Right cardiac atrium (tissue), 5 donors: ENCODE measurements at regions not wholly inside any gene's neighbourhood (a gene's known extent, or its start where the extent isn't known, plus 50 kb on each side); places are given as distances from the start of the nearest gene placed in this dataset.

Experiments
- ATAC-seq, 2 donors: fragments of 200-7000 bp; cut with Tn5 transposase; one replicate each; pipeline versions ENCODE4 v1.8.0 to v1.9.1; 2020; ENCODE audit warnings: moderate library complexity in 2 of 2, mild to moderate bottlenecking in 1 of 2
- DNase-seq, 3 donors: peaks; one replicate each; pipeline ENCODE4 v3.0.0-alpha.2; 2020
- H3K27ac ChIP-seq: one replicate; pipeline ENCODE4 v1.5.1; 2013; ENCODE audit warnings: mild to moderate bottlenecking, low read length, control low read depth, moderate library complexity
- H3K27me3 ChIP-seq: one replicate; pipeline ENCODE4 v1.6.1; 2013; ENCODE audit not compliant: control insufficient read depth, insufficient read depth
- H3K4me1 ChIP-seq: one replicate; pipeline ENCODE4 v1.6.1; 2013; ENCODE audit warnings: low read length; ENCODE audit not compliant: control insufficient read depth, insufficient read depth
- H3K4me3 ChIP-seq: one replicate; pipeline ENCODE4 v1.5.1; 2013; ENCODE audit warnings: low read length, control low read depth
- H3K9me3 ChIP-seq: one replicate; pipeline ENCODE4 v1.6.1; 2013; ENCODE audit warnings: low read length; ENCODE audit not compliant: control insufficient read depth
- WGBS: extraction: QIAGEN DNeasy Blood & Tissue Kit; methylation state at CpG from one replicate; pipeline ENCODE4 v1.1.7; 2013; 5-methylcytosine and 5-hydroxymethylcytosine counted together
- intact Hi-C, 4 donors: fragments of 100-400 bp; cut with DNase I; formaldehyde crosslinking; loops; one replicate each; pipeline versions ENCODE4 v1.11.0 to v1.14.0; 2022 to 2023
- donor health status: healthy with polysubstance abuse.
- donor health status: DM: no; HTN: yes; CAD: no.
- donor health status: DM: no; HTN: no; CAD: no.
- donor health status: DM: no; HTN: yes; CAD: no; lungs with severe emphysema.
- donor health status: DM: yes; HTN: yes; CAD: no.

- 96% methylated on average over 4 of the region's 4 CpGs for WGBS
- intact Hi-C loops = loop anchor here in 1 of 4 donors (10.0 kb wide), 1 partner anchor 150 kb away; no protein-coding TSS in a partner anchor
- no peaks in the 10 kb centered on the region for H3K9me3 ChIP-seq
- ATAC-seq = no peak
- H3K27ac ChIP-seq = no peak overlapping the region
- no peaks in the 10 kb centered on the region for H3K27me3 ChIP-seq
- no peak overlapping the region for H3K4me3 ChIP-seq
- H3K4me1 ChIP-seq = no peaks in the 10 kb centered on the region
- no peak for DNase-seq
Measured at GRCh38 chr10:31604646-31605170, 285.7 kb downstream of the ZEB1 start.

DNA sequence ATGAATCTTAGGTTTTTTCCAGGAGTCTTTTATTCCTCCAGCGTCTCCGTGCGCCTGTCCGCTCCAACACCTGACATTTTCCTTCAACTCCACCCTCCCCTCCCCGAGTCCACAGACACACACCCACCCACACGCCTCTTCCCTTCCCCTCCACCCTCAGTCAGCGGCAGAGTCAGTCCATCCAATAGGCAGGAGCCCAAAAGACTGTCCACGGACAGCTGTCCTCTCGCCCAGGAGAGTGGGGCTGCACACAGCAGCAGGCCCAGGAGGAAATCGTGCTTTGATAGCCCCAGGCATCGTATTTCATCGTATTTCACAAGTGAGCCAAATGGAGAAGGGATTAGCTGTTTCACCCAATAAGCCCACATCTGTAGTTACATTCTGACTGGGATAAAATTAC is 285.1 kb downstream of the ZEB1 start:
- peak overlapping the region; percentile 61 for H3K27ac ChIP-seq
- peak; percentile 2 to 11 for ATAC-seq
- H3K27me3 ChIP-seq = no peaks in the 10 kb centered on the region
- peak in 2 of 3 donors; percentile 63 to 67 for DNase-seq
- intact Hi-C loops = loop anchor here in 1 of 4 donors (10.0 kb wide), 1 partner anchor 151 kb away; no protein-coding TSS in a partner anchor
- H3K4me1 ChIP-seq = no peaks in the 10 kb centered on the region
- no peak overlapping the region for H3K4me3 ChIP-seq
- 59% methylated on average over 12 of the region's 12 CpGs for WGBS
- no peaks in the 10 kb centered on the region for H3K9me3 ChIP-seq

- Histone ChIP-seq H3K9me3 (no peaks in the 10 kb centered on the region), H3K4me1 (no peaks in the 10 kb centered on the region), H3K27me3 (no peaks in the 10 kb centered on the region), H3K27ac (peak overlapping the region; percentile 81), H3K4me3 (peak overlapping the region; percentile 54)
- intact Hi-C loops = loop anchor here in 1 of 4 donors (10.0 kb wide), 1 partner anchor 151 kb away; no protein-coding TSS in a partner anchor
- WGBS = 5% methylated on average over 67 of the region's 68 CpGs
- ATAC-seq = peak; percentile 96 to 97
- DNase-seq = peak; percentile 98 to 99 (median 99)
Measured at GRCh38 chr10:31603235-31604087, 284.4 kb downstream of the ZEB1 start.

- intact Hi-C loops = loop anchor here in 1 of 4 donors (10.0 kb wide), 1 partner anchor 152 kb away; no protein-coding TSS in a partner anchor
- DNase-seq (peak; percentile 92 to 95 (median 92)), ATAC-seq (peak; percentile 75 to 83)
- H3K4me3 ChIP-seq = peak overlapping the region; percentile 54
- H3K27me3 ChIP-seq = no peaks in the 10 kb centered on the region
- 8% methylated on average over 22 of the region's 22 CpGs for WGBS
- peak overlapping the region; percentile 81 for H3K27ac ChIP-seq
- no peaks in the 10 kb centered on the region for H3K4me1 ChIP-seq
- H3K9me3 ChIP-seq = no peaks in the 10 kb centered on the region
Measured at GRCh38 chr10:31602541-31603234, 283.7 kb downstream of the ZEB1 start.

DNA sequence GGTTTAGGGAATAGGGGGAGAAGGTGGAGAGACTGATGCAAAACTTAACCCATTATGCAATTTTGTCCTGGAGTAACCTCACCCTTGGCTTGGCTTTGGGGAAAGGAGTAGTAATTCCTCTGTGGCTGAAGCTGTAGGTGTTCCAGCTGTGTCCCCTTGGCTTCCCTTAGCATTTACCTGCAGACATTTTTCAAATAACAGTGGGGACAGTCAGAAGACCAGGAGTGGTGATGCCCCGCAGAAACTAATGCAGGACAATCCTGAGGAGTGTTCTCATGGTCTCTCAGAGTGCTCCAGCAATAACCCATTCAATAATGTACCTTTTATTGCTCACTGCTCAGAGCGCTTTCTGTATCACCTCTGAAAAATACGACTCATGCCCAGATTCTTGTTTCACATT is 282.1 kb downstream of the ZEB1 start:
- Histone ChIP-seq H3K4me3 (no peak overlapping the region), H3K27ac (no peak overlapping the region), H3K27me3 (no peaks in the 10 kb centered on the region), H3K9me3 (no peaks in the 10 kb centered on the region), H3K4me1 (no peaks in the 10 kb centered on the region)
- no peak for DNase-seq
- 92% methylated on average over 3 of the region's 3 CpGs for WGBS
- no peak for ATAC-seq
- intact Hi-C loops = loop anchor here in 1 of 4 donors (10.0 kb wide), 1 partner anchor 154 kb away; no protein-coding TSS in a partner anchor

DNA sequence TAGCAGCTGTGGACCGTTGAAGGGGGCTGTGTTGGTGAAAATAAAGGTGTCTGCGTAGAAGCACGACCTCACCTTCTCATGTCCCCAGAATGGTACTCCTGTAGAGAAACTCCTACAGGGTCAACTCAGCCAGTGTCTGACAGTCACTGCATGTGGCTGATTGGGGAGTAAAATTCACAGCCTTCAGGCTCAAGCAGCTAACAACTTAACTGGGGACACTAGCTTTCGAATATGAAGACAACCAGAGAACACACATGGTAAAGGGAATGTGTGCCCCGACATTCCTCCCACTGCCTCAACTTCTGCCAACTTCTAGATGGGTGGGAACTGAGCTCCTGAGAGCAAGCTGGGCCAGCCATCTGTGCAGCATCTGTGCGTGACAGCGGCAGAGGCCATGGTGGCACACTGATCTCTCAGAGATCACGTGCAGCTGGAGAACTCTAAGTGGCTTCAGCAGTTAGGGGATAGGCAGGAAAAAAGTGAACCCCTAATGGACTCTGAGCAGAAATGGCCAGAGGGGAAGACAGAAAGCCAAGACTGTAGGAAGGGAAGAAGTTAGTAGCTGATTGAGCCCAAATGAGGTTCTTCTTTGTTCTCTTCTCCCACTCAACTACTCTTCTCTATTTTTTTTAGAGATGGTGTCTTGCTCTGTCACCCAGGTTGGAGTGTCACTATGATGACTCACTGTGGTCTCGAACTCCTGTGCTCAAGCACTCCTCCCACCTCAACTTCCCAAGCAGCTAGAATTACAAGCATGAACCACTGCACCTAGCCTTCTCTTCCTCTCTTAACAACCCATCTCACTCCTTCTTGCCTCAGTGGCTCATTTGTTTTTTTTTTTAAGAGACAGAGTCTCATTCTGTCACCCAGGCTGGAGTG is 280.8 kb downstream of the ZEB1 start:
- WGBS = 92% methylated on average over 9 of the region's 9 CpGs
- intact Hi-C loops = loop anchor here in 1 of 4 donors (10.0 kb wide), 1 partner anchor 155 kb away; no protein-coding TSS in a partner anchor
- DNase-seq = no peak

DNA sequence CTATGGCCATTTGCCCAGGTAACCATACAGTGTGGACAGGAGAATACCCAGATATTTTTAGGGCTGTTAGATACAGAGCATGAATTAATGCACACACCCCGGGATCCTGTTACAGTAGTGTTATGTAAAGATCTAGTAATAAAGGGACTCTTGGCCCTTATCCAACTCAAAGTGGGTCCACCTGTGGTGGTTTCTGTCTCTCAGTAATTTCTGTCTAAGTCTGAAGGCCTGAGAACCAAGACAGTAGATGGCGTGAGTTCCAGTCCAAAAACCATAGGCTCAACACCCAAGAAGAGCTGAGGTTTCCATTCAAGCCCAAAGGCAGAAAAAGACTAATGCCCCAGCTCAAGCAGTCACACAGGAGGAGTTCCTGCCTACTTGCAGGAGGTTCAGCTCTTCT is 277.7 kb downstream of the ZEB1 start:
- H3K4me1 ChIP-seq = no peaks in the 10 kb centered on the region
- no peak for ATAC-seq
- H3K4me3 ChIP-seq = no peak overlapping the region
- no peaks in the 10 kb centered on the region for H3K9me3 ChIP-seq
- WGBS = 93% methylated on average over 2 of the region's 2 CpGs
- no peak overlapping the region for H3K27ac ChIP-seq
- no peaks in the 10 kb centered on the region for H3K27me3 ChIP-seq
- intact Hi-C loops = no loop called here
- no peak for DNase-seq

More for the DNA sequence above, 280.8 kb downstream of the ZEB1 start:
- no peaks in the 10 kb centered on the region for H3K4me1 ChIP-seq
- H3K9me3 ChIP-seq = no peaks in the 10 kb centered on the region
- H3K27me3 ChIP-seq = no peaks in the 10 kb centered on the region
- H3K27ac ChIP-seq = no peak overlapping the region
- ATAC-seq = no peak
- H3K4me3 ChIP-seq = no peak overlapping the region

GRCh38 chr10:31595992-31596391 is 277.0 kb downstream of the ZEB1 start:
- no peak for ATAC-seq
- WGBS = 45% methylated on average over 3 of the region's 3 CpGs
- H3K27ac ChIP-seq = no peak overlapping the region
- intact Hi-C loops = no loop called here
- DNase-seq = no peak
- no peak overlapping the region for H3K4me3 ChIP-seq
- H3K9me3 ChIP-seq = no peaks in the 10 kb centered on the region
- no peaks in the 10 kb centered on the region for H3K4me1 ChIP-seq
- no peaks in the 10 kb centered on the region for H3K27me3 ChIP-seq

- Histone ChIP-seq H3K27ac (no peak overlapping the region), H3K27me3 (no peaks in the 10 kb centered on the region), H3K9me3 (no peaks in the 10 kb centered on the region), H3K4me3 (no peak overlapping the region), H3K4me1 (no peaks in the 10 kb centered on the region)
- DNase-seq (no peak), ATAC-seq (no peak)
- intact Hi-C loops = no loop called here
- 82% methylated on average over 1 of the region's 1 CpG for WGBS
Measured at GRCh38 chr10:31594347-31594873, 275.4 kb downstream of the ZEB1 start.

DNA sequence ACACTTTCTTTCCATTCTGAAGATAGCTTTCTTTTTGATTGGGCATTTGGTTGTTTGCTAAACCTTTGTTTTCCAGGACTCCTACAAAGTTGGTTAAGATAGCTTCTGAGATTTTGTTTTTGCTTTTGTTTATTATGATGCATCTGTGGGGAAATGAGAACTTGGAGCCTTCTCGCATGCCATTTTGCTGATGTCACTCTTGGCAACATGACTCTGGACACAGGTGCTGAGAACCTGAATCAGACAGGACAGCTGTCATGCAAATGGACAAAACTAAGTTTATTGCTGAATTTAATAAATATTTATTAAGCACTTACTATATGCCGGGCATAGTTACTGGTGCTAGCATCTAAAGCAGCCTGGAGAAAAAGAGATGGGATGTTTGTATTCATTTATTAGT is 274.1 kb downstream of the ZEB1 start:
- Histone ChIP-seq H3K4me3 (no peak overlapping the region), H3K9me3 (no peaks in the 10 kb centered on the region), H3K27me3 (no peaks in the 10 kb centered on the region), H3K27ac (no peak overlapping the region), H3K4me1 (no peaks in the 10 kb centered on the region)
- DNase-seq (no peak), ATAC-seq (no peak)
- intact Hi-C loops = no loop called here
- 83% methylated on average over 2 of the region's 2 CpGs for WGBS
